Endothelial cell of umbilical vein (primary cell): ENCODE measurements at regions not wholly inside any gene's neighbourhood (a gene's known extent, or its start where the extent isn't known, plus 50 kb on each side); places are given as distances from the start of the nearest gene placed in this dataset.

Experiments
- BruUV-seq: library from RNA; stranded (reverse); fragments of 400-500 nt; replicated peaks from 2 replicates; lab custom pipeline; 2021; lab: Mats Ljungman, UMichigan
- CTCF ChIA-PET: fragments of 300-600, 350-600 bp; sonication (Branson Sonifier 250); formaldehyde crosslinking; loops from one replicate; lab custom pipeline; 2021; ENCODE audit warnings: antibody characterized with exemption, inconsistent platforms; lab: Charles Lee
- POLR2A ChIA-PET: fragments of 300-600, 350-600 bp; sonication (Branson Sonifier 250); formaldehyde crosslinking; loops from one replicate; lab custom pipeline; 2021; ENCODE audit warnings: antibody characterized with exemption, inconsistent platforms; lab: Charles Lee
- DNase-seq: peaks from one replicate; pipeline ENCODE4 v3.0.0-alpha.2; 2011; ENCODE audit warnings: low read depth, low spot score
- FAIRE-seq: peaks from 2 replicates; lab custom pipeline; 2011; peaks lifted over from hg19 to GRCh38; lab: Jason Lieb, UNC
- H2AFZ ChIP-seq: 2 replicates; pipeline ENCODE4 v1.6.0; 2012; ENCODE audit warnings: low read depth, low read length, control low read depth, inconsistent platforms
- H3K27ac ChIP-seq: 2 replicates; pipeline ENCODE4 v1.5.1; 2011; ENCODE audit warnings: low read depth, mild to moderate bottlenecking, control low read depth, low read length, moderate library complexity; ENCODE audit not compliant: insufficient read depth
- H3K27me3 ChIP-seq, 2 experiments: 2 replicates each; pipeline versions ENCODE4 v1.6.0 to v1.6.1; 2011; ENCODE audit warnings: low read length in 2 of 2, mixed read lengths in 1 of 2; ENCODE audit not compliant: control insufficient read depth in 2 of 2, insufficient read depth in 2 of 2
- H3K36me3 ChIP-seq, 2 experiments: 2 replicates in 1 of 2; 3 replicates in 1 of 2; pipeline ENCODE4 v1.5.1; 2011; ENCODE audit warnings: low read length in 2 of 2, mild to moderate bottlenecking in 1 of 2, moderate library complexity in 1 of 2; ENCODE audit not compliant: control insufficient read depth in 2 of 2, insufficient read depth in 2 of 2; ENCODE audit errors: extremely low read depth in 1 of 2
- H3K4me1 ChIP-seq: 3 replicates; pipeline ENCODE4 v1.5.1; 2011; ENCODE audit warnings: mild to moderate bottlenecking, low read length; ENCODE audit not compliant: control insufficient read depth, insufficient read depth; ENCODE audit errors: extremely low read depth
- H3K4me2 ChIP-seq: 2 replicates; pipeline ENCODE4 v1.6.1; 2011; ENCODE audit warnings: low read length, control low read depth, mixed read lengths; ENCODE audit not compliant: insufficient read depth
- H3K4me3 ChIP-seq, 3 experiments: fragments of 200-600 bp in 1 of 3; sonication (generic), shearing (Covaris generic) in 1 of 3; replicated peaks in 1 of 3; 2 replicates each; pipeline ENCODE4 v1.5.1; 2011 to 2016; ENCODE audit warnings: control low read depth in 3 of 3, low read length in 3 of 3, mild to moderate bottlenecking in 2 of 3, inconsistent platforms in 1 of 3, low read depth in 1 of 3, moderate library complexity in 1 of 3; ENCODE audit not compliant: insufficient read depth in 1 of 3
- H3K79me2 ChIP-seq: 2 replicates; pipeline ENCODE4 v1.6.0; 2012; ENCODE audit warnings: low read length, inconsistent platforms; ENCODE audit not compliant: control insufficient read depth, insufficient read depth
- H3K9ac ChIP-seq: replicated peaks from 2 replicates; pipeline ENCODE3; 2011; ENCODE audit warnings: low read length, control low read depth; ENCODE audit not compliant: insufficient read depth; ENCODE audit errors: extremely low read depth
- H3K9me1 ChIP-seq: replicated peaks from 3 replicates; pipeline ENCODE4 v1.6.0; 2011; ENCODE audit warnings: mild to moderate bottlenecking, low read length; ENCODE audit not compliant: control insufficient read depth, insufficient read depth; ENCODE audit errors: extremely low read depth
- H3K9me3 ChIP-seq: replicated peaks from 2 replicates; pipeline ENCODE4 v1.5.1; 2012; ENCODE audit warnings: low read length, inconsistent platforms; ENCODE audit not compliant: control insufficient read depth, insufficient read depth
- H4K20me1 ChIP-seq: replicated peaks from 2 replicates; pipeline ENCODE3; 2011; ENCODE audit warnings: mild to moderate bottlenecking, low read length; ENCODE audit not compliant: control insufficient read depth, insufficient read depth; ENCODE audit errors: extremely low read depth
- CTCF ChIP-seq, 2 donors: IDR thresholded peaks; 1 replicate in 1 of 2; 2 replicates in 1 of 2; pipeline ENCODE4 v1.5.1; 2011; ENCODE audit warnings: low read length in 2 of 2, mild to moderate bottlenecking in 2 of 2, moderate library complexity in 2 of 2, control low read depth in 1 of 2, inconsistent platforms in 1 of 2, low read depth in 1 of 2; ENCODE audit not compliant: insufficient read depth in 1 of 2; ENCODE audit errors: extremely low read depth in 1 of 2
- FOS ChIP-seq: IDR thresholded peaks from 2 replicates; pipeline ENCODE4 v1.6.1; 2011; ENCODE audit warnings: mild to moderate bottlenecking, low read length, moderate library complexity, borderline replicate concordance; ENCODE audit not compliant: insufficient read depth
- GATA2 ChIP-seq: IDR thresholded peaks from 2 replicates; pipeline ENCODE4 v1.7.0; 2011; ENCODE audit warnings: low read depth, mild to moderate bottlenecking, moderate library complexity, mixed read lengths, low read length; ENCODE audit not compliant: insufficient read length, insufficient read depth
- MYC ChIP-seq: IDR thresholded peaks from one replicate; pipeline ENCODE4 v1.6.1; 2011; ENCODE audit warnings: mild to moderate bottlenecking, low read depth, low read length
- dilution Hi-C: fragments of 300-500 bp; cut with MboI; formaldehyde crosslinking; loops from one replicate; pipeline ENCODE4 v1.15.0; 2019; ENCODE audit warnings: low sequenced_read_pairs; ENCODE audit not compliant: extremely low pct_ligation_motif_present
- intact Hi-C: fragments of 100-400 bp; cut with micrococcal nuclease; formaldehyde crosslinking; loops from one replicate; pipeline ENCODE4 v1.10.0; 2022

- Histone ChIP-seq H3K9me3 (no peaks in the 10 kb centered on the region), H3K4me1 (no peaks in the 10 kb centered on the region), H3K79me2 (no peaks in the 10 kb centered on the region), H3K9me1 (no peaks in the 10 kb centered on the region), H4K20me1 (no peaks in the 10 kb centered on the region), H2AFZ (no peak overlapping the region), H3K27me3 (no peaks in the 10 kb centered on the region), H3K27ac (no peak overlapping the region), H3K4me3 (no peak overlapping the region), H3K4me2 (no peak overlapping the region), H3K36me3 (no peaks in the 10 kb centered on the region), H3K9ac (no peak overlapping the region)
- intact Hi-C loops: no loop called here
- CTCF ChIA-PET: interaction anchor here (1.2 to 7.6 kb wide), 4 partner anchors 14 to 653 kb away, joined by 3 to 158 read pairs (median 6); no protein-coding TSS in a partner anchor
- no peak for DNase-seq
- POLR2A ChIA-PET: no interaction called here
- no peak for TF ChIP-seq FOS
- no peak for FAIRE-seq
- dilution Hi-C loops: no loop called here
- no TSS peak for BruUV-seq
Measured at GRCh38 chr2:71927757-71928715, 219.6 kb downstream of the CYP26B1 start.

- no peak overlapping the region for H3K4me3 ChIP-seq
- H3K36me3 ChIP-seq: no peaks in the 10 kb centered on the region
- no peak for FAIRE-seq
- no peaks in the 10 kb centered on the region for H3K9me1 ChIP-seq
- dilution Hi-C loops (no loop called here), intact Hi-C loops (no loop called here)
- no peaks in the 10 kb centered on the region for H4K20me1 ChIP-seq
- no peak overlapping the region for H2AFZ ChIP-seq
- no peaks in the 10 kb centered on the region for H3K9me3 ChIP-seq
- H3K79me2 ChIP-seq: no peaks in the 10 kb centered on the region
- no peak overlapping the region for H3K9ac ChIP-seq
- POLR2A ChIA-PET: no interaction called here
- TF ChIP-seq GATA2 (no peak), FOS (no peak), MYC (no peak), CTCF (IDR thresholded peaks at IDR 0.05; ENCODE audit: extremely low read depth in 1 of 2, insufficient read depth in 1 of 2, low read depth in 1 of 2, low read length in 2 of 2) (no peak)
- H3K27ac ChIP-seq: no peak overlapping the region
- H3K4me1 ChIP-seq: no peaks in the 10 kb centered on the region
- no peaks in the 10 kb centered on the region for H3K27me3 ChIP-seq
- H3K4me2 ChIP-seq: no peak overlapping the region
- DNase-seq: no peak
- no TSS peak for BruUV-seq
- CTCF ChIA-PET: interaction anchor here (2.4 to 7.6 kb wide), 3 partner anchors 223 to 679 kb away, joined by 10 to 158 read pairs (median 39); no protein-coding TSS in a partner anchor
Measured at GRCh38 chr2:71926876-71927756, 220.5 kb downstream of the CYP26B1 start.
